T-helper 2 cell treated with Interferon-gamma antibody and Interleukin-4, amounts not matched to agents 100 ng/mL and 5 ng/mL, for 36 hours (primary cell): ENCODE measurements at regions not wholly inside any gene's neighbourhood (a gene's known extent, or its start where the extent isn't known, plus 50 kb on each side); places are given as distances from the start of the nearest gene placed in this dataset.

Experiments used
- intact Hi-C: fragments of 100-400 bp; cut with micrococcal nuclease; formaldehyde crosslinking; loops from one replicate; pipeline ENCODE4 v1.15.1; 2023

DNA sequence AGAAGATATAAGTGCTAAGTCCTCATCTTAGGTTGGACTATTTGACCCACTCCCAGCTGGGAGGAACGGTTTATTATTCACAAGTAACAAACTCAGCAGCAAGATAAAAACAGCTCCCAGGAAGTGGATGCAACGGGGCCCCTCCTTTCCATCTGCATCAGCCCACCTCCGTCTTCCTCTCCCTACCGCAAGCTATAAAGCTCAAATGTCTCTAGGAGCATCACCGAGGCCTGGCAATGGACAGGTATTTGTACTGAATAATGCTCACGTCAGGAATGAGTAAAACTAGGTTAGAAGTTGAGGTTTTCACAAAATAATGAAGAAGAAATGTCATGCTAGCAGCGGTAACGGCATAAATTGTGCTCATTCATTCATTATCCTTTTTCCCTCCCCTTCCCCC lies 408.7 kb upstream of the PSMD7 start:
- intact Hi-C loops: no loop called here

DNA sequence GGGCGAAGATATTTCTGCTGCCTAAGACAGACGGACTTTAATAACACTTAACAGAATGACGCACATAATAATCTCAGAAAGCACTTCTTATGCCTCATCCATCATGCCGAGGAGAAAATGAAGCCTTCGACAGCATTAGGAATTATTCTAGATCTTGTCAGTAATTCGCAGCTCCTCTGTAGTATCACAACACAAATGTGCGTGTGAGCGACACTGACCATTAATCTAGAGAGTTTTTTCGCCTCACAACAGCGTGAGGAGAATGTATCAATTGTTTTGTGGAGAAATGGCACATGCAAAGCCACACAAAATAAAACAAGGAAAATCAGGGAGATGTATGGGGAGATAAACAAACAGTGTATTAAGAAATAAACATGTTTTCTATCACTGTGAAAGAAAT lies 410.2 kb upstream of the PSMD7 start:
- intact Hi-C loops: no loop called here

DNA sequence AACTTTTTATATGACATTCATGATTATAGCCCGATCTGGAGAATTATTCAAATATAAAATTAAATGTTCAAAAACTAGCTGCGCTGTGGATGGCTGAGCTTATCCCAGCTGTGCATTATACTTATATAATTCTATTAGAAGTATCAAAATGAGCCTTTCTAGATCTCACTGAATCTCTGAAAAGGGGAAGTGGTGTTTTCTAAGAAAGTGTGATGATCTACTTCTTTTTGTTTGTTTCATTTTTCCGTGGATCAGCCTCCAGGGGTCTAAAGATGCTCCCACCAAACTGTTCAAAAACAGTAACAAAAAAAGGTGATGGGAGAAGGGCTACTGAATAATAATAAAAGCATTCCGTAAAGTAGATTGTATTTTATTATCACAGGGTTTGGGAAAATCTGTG lies 411.3 kb upstream of the PSMD7 start:
- intact Hi-C loops: no loop called here

DNA sequence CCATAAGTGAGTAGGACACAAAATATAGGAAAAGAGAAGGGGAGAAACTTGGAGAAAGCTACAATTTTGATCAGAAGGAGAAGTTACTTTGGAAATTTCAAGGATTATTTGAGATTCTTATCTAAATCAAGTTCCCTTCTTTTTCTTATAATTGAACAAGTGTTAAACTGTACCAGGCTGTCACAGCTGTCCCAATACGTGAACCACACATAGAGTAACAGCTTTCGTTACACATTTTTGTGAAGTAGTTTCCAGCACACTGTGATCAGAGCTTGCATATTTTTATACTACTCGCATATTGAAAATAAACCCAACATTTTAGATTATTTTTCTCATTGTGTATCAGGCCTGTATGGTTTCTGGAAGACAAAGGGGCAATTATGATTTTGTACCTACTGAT lies 412.8 kb upstream of the PSMD7 start:
- intact Hi-C loops: no loop called here

DNA sequence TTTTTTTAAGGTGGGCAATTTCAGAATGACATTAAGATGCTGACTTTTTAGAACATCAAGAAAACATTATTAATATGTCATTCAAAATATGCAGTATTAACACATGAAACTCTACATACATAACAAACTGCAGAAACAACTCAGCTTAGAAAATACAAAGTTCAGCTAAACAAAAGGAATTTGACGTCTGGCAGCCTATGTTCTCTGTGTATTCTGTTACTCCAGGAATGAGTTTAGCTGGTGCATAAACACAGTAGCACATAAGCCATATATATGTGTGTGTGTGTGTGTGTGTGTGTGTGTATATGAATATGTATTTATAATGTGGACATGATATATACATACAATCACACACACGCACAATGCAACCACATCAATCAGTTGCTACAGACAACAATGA lies 413.5 kb upstream of the PSMD7 start:
- intact Hi-C loops: no loop called here

DNA sequence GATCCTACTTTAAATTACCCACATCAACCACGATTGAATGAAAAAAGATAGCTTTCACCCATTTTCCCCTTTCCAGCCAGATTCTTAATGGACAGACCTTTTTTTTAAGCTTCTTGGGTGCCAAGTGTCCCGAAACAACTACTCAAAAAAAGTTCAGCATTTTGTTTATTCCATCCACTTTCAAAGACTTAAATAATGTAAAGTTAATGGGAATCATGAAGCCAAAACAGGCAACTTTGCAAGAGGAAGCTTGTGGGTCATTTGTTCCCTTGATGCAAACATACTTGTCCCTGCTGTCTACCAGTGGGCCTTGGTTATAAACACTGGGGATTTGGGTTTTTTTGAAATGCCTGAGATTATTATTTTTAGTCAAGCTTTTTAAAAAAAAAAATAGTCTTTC lies 414.0 kb upstream of the PSMD7 start:
- intact Hi-C loops: no loop called here

DNA sequence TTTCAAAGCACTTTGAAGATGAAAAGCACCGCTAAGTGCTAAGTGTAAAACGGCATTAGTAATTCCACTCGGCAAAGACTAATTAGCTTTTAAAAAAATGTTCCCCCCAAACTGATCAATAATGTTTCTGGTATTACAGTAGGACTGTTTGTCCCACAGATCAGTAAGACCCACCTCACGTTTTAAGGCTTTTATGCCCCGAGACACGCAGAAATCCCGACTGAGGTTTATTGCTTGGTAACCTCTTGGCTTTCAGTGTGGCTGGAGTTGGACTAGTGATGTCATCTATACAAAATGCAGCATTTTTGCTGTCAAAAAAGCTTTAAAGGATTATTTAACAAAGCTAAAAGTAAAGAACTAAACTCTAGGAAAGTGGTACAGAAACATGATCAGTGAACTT lies 414.6 kb upstream of the PSMD7 start:
- intact Hi-C loops: no loop called here

DNA sequence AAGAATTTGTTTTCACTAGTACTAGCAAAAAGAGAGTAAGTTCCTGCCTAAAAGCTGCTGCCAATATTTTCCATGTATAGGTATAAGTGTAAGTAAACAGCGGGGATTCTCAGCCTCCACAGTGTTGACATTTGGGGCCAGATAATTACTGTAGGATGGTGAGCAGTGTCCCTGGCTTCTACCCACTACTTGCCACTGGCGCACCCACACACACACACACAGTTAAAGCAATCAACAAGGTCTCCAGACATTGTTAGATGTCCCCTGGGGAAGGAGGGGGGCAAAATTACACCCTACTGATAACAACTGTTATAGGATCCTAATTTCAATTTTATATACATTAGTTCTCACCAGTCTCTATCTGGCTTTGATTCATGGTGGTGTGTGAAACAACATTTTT lies 417.0 kb upstream of the PSMD7 start:
- intact Hi-C loops: no loop called here

DNA sequence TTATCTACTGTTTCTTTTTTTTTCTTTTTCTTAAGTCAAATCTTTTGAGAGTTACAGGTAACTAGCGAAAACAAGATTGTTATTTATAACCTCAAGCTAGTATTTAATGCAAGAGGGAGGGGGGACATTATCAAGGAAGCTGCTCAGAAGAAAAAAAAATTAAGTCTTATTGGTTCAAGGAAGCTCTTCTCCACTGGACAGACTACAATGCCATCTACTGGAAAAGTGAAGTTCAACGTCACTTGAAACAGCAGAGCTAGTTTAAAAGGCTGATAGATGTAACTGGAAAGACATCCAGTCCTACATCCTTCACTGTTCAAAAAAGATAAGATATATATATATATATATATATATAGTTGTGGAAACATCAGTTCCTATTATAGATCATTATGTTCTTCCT lies 418.0 kb upstream of the PSMD7 start:
- intact Hi-C loops: no loop called here

DNA sequence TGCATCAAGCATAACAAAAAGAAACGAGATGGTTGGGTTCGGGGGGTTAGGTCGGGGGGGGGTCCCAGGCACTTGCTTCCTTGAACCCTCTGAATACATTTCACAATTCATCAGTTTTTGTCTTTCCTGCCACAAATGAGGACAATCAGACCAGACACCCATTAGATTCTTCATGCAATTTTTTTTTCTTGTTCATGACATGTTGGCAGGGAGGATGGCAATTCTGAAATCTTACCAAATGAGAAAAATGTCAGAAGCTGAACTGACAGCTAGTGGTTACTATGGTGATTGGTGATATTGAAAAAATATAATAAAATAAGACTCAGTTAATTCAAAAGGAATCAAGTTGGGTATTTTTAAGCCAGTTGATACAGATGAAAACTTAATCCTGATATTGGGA lies 419.5 kb upstream of the PSMD7 start:
- intact Hi-C loops: no loop called here

DNA sequence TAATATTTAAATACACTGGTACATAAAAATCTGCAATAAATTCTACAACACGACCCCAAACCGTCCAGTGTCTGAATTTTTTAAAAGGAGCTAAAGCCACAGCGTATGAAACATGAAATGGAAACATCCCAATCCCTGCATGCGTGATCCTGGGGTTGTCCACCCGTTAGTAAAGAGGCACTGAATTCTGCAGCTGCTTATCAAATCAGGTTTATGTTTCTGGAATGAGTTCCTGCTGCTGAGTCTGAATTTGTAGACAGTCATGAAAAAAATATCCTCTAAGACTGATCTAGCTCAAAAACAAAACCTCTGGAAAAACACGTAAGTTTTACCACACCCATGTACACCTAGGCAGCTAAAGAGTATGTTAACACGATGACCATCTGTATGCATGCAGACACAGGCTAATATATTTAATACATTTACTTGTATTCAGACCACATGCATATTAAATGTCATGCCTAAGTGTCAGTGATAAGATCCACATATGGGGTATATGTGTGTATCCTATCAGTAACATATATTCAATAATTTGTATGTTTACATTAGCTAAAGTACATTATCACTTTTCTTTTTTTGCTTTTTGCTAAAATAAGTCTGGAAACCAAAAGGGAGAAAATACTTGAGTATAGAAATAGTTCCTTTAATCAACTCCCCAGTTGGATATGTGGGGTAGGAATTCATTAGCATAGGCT lies 420.5 kb upstream of the PSMD7 start:
- intact Hi-C loops: no loop called here

DNA sequence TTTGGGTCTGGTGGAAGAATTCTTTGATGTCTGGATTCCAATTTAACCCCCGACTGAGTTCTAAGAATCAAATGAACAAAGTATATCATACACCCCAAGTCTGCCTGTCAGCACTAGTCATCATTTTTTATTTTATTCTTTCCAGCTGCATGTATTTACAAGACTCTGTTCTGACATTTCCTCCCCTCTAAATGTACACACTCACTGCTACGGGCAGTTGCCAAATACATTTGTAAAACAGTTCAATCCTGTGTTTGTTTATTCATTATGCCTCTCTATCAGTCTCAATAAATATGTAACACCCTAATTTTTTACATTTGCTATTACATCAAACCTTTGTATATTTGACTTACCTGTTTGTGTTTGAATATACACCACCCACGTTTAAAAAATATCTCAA lies 422.3 kb upstream of the PSMD7 start:
- intact Hi-C loops: no loop called here

DNA sequence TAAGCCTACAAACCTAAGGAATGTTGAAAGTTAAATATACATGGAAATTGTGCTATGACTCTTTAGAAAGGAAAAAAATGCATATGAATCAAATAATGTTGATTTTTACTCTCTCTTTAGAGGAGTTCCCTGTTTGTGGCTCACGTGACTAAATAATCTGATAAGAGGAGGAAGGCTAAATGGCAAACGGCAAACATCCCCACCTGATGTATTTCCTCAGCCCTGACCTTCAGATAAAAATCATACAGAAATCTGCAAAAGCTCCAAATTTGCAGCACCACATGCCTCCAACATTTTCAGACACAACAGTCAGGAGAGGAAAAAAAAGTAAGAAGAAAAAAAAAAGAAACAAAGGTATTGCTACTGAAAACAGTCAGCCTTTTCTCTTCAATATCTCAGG lies 423.0 kb upstream of the PSMD7 start:
- intact Hi-C loops: no loop called here

DNA sequence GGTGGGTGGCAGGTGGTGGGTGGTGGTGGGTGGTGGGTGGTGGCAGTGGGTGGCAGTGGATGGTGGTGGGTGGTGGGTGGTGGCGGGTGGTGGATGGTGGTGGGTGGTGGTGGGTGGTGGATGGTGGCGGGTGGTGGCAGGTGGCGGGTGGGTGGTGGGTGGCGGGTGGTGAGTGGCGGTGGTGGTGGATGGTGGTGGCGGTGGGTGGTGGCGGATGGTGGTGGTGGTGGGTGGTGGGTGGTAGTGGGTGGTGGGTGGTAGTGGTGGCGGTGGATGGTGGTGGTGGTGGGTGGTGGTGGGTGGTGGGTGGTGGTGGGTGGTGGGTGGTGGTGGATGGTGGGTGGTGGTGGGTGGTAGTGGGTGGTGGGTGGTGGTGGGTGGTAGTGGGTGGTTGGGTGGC lies 423.8 kb upstream of the PSMD7 start:
- intact Hi-C loops: no loop called here

DNA sequence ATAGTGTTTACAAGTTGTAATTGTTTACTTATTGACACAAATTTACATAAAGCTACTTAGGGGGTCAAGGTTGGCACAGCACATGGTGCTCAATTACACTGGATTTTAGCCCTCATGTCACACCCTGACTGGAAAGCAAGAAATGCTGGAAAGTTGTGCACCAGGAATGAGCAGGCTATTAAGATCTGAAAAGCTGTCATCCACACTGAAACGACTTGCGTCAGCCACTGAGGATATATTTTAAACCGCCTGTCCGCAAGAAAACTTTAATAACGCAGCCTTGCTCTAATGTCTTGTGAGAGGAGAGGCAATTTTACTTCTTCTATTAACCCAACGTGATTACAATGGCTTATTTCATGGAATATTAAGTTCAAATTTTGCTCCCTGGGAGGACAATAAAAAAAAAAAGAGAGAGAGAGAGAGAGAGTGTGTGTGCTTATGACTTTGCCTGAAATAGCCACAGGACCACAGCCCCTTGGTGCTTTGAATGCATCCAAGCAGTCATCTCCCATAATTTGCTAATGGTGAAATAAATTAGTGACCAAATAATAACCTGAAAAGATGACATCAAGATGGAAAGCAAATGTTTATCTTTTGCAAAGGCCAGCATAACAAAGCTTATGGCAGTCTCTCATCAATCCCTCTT lies 425.4 kb upstream of the PSMD7 start:
- intact Hi-C loops: no loop called here

DNA sequence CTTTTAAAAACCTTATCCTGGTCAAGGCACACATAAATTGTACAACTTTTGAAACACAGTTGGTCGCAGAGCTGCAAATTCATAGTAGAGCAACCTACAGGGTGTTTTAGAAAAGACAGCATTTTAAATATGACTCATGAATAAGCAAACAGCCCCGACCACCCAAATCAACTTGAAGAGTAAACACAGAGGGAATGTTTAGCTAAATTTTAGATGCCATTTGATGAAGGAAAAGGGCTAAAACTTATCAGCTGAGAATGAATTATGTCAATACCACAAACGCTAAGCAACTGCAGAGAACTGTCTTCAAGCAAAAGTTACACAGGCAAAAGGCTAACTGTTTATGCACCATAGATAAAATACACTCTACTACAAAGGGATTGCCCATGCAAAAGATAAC lies 427.5 kb upstream of the PSMD7 start:
- intact Hi-C loops: no loop called here

DNA sequence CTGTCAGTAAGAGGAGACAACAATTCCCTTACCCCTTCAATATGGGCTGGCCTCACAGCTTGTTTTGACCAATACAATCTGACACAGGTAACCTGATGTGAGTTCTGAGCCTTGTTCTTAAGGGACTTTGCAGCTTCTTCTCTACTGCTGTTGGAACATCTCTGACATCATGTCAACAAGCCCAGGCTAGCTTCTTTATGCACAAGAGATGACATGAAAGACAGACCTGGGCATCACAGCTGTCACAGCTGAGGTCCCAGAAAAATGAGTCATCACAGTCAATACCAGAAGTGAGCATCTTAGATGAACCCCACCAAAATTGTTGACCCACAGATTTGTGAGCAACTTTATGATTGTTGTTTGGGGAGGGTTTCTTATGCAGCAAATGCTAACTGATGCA lies 431.7 kb upstream of the PSMD7 start:
- intact Hi-C loops: no loop called here

DNA sequence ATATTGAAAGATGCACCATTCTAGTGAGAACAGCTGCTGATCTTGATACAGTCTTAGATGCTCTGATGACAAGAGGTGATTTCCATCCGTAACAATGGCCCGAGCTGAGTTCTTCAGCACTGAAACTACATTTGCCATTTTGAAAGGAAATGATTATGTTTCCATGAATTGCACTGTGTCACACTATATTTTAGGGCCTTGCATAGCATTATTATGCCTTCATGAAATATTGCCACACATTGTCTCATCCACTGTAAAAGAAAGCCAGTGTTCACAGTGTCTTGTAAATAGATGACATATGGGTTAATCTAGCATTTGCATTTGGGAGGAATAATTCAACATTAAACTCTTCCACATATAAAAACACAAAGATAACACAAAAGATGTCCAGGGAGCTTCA lies 438.3 kb upstream of the PSMD7 start:
- intact Hi-C loops: no loop called here

DNA sequence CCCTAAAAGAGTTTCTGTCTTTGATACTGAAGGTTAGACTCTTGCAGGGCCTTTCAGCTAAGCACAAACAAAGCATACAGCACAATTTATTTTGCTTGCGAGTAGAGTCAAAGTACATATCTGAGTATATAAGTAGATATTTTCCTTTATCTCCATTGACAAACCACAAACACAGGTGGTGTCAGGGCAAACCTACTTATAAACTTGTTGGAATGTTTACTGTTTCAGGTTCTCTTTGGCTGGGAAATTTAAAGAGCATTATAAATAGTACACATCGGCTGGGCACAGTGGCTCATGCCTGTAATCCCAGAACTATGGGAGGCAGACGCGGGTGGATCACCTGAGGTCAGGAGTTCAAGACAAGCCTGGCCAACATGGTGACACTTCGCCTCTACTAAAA lies 442.6 kb upstream of the PSMD7 start:
- intact Hi-C loops: no loop called here

DNA sequence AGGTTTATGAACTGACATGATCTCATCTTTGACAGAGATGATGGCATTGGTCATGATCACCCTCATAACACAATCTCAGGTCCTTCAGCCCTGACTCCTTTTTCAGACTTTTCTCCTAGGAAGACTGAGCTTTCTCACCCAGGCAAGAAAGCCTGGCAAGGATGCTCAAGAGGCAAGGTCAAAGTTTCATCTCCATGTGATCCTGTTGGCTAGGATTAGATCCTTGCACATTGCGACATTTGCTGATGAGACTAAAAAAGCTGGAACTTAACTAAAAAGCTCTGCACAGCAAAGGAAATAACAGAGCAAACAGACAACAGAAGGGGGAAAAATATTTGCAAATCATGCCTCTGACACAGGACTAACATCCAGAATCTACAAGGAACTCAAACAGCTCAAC lies 444.1 kb upstream of the PSMD7 start:
- intact Hi-C loops: no loop called here

DNA sequence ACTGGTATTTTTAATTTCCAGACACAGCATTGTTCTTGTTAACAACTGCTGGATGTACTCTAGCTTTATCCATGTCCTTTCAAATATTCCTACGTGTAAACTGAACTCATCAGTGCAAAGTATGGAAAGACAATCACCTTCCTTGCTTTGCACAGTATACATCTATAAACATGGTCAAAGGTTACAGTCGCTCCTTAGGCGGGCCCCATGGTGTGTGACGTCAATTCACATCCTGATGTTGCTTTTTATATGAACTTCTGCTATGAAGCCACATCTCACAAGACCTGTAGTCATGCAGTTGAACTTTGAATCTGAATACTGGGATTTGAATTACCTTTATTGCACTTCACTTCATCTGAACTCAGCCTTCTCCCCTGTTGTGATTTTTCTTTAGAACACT lies 447.6 kb upstream of the PSMD7 start:
- intact Hi-C loops: no loop called here

DNA sequence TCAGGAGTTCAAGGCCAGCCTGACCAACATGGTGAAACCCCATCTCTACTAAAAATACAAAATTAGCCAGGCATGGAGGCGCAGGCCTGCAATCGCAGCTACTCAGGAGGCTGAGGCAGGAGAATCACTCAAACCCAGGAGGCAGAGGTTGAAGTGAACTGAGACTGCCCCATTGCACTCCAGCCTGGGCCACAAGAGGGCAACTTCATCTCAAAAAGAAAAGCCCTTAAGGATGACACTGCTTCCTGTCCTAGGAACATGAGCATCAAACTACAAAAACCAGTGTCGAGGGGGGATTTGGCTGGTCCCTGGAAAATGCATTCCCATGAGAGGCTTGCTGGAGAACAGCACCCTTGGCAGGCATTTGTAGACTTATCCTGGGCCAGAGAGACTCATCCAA lies 449.5 kb upstream of the PSMD7 start:
- intact Hi-C loops: no loop called here

DNA sequence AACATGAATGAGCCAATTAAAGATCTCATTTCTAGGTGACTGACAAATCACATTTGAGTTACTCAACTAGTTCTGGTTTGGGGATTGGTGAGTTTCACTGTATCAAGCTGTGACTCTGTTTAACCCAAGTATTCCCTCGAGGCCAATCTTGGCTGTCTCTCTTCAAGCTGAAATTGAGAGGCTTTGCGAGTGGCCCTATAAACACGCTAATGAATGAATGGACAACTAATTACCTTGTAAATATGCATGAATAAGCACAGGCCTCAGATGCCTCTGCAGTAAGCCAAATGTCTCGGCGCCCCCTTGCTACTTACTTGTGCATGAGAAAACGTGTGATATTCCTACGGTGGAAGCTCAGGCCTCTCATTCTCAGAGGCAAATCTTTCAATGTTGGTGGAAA lies 450.3 kb upstream of the PSMD7 start:
- intact Hi-C loops: no loop called here

DNA sequence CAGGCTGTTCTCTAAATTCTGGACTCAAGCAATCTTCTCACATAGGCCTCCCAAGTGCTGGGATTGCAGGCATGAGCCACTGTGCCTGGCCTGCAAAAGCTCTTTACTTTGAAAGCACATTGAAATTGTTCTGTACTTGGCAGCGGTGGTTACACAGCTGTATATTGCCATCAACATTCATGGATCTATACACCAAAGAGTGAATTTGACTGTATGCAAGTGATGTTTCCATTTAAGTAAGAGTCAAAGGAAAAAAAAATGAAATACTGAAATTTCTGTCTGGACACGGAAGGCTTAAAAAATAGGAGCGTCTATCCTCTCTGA lies 450.6 kb upstream of the PSMD7 start:
- intact Hi-C loops: no loop called here
